ENCODE measurements at regions not wholly inside any gene's neighbourhood (a gene's known extent, or its start where the extent isn't known, plus 50 kb on each side); places are given as distances from the start of the nearest gene placed in this dataset.

- Mint-ChIP-seq H3K4me3 (no peak overlapping the region), H3K36me3 (ENCODE audit: low read depth) (no peaks in the 10 kb centered on the region), H3K27me3 (ENCODE audit: insufficient read depth) (peaks cover 8% of the 10 kb centered on the region), H3K9me3 (no peaks in the 10 kb centered on the region), H3K4me1 (ENCODE audit: low read depth) (no peaks in the 10 kb centered on the region), H3K27ac (no peak overlapping the region)
- DNase-seq (ENCODE audit: low spot score) = no peak
- intact Hi-C loops (cut with micrococcal nuclease) = no loop called here
Measured at GRCh38 chr13:23488442-23488841, 54.9 kb upstream of the SACS start.

GRCh38 chr13:23496255-23496654, 62.8 kb upstream of the SACS start:
- Mint-ChIP-seq H3K4me3 (no peak overlapping the region), H3K27ac (no peak overlapping the region)
- intact Hi-C loops (cut with micrococcal nuclease) = no loop called here

GRCh38 chr13:23497191-23497590, 63.7 kb upstream of the SACS start:
- Mint-ChIP-seq H3K4me3 (no peak overlapping the region), H3K4me1 (ENCODE audit: low read depth) (no peaks in the 10 kb centered on the region), H3K36me3 (ENCODE audit: low read depth) (no peaks in the 10 kb centered on the region), H3K27me3 (ENCODE audit: insufficient read depth) (peaks cover 5% of the 10 kb centered on the region), H3K27ac (no peak overlapping the region), H3K9me3 (no peaks in the 10 kb centered on the region)
- intact Hi-C loops (cut with micrococcal nuclease) = no loop called here
- no peak for DNase-seq (ENCODE audit: low spot score)

More at GRCh38 chr13:23496255-23496654, 62.8 kb upstream of the SACS start:
- no peak for DNase-seq (ENCODE audit: low spot score)
- H3K36me3 Mint-ChIP-seq (ENCODE audit: low read depth) = no peaks in the 10 kb centered on the region
- H3K4me1 Mint-ChIP-seq (ENCODE audit: low read depth) = no peaks in the 10 kb centered on the region
- H3K27me3 Mint-ChIP-seq (ENCODE audit: insufficient read depth) = peaks cover 5% of the 10 kb centered on the region
- no peaks in the 10 kb centered on the region for H3K9me3 Mint-ChIP-seq

GRCh38 chr13:23500849-23501248, 67.3 kb upstream of the SACS start:
- no peaks in the 10 kb centered on the region for H3K9me3 Mint-ChIP-seq
- intact Hi-C loops (cut with micrococcal nuclease) = no loop called here
- no peaks in the 10 kb centered on the region for H3K36me3 Mint-ChIP-seq (ENCODE audit: low read depth)

GRCh38 chr13:23504180-23504579, 66.0 kb upstream of the TNFRSF19 start:
- H3K27ac Mint-ChIP-seq = no peak overlapping the region
- DNase-seq (ENCODE audit: low spot score) = no peak
- intact Hi-C loops (cut with micrococcal nuclease) = no loop called here
- H3K36me3 Mint-ChIP-seq (ENCODE audit: low read depth) = no peaks in the 10 kb centered on the region
- no peaks in the 10 kb centered on the region for H3K9me3 Mint-ChIP-seq
- H3K4me1 Mint-ChIP-seq (ENCODE audit: low read depth) = no peaks in the 10 kb centered on the region
- no peak overlapping the region for H3K4me3 Mint-ChIP-seq
- peaks cover 7% of the 10 kb centered on the region for H3K27me3 Mint-ChIP-seq (ENCODE audit: insufficient read depth)

More at GRCh38 chr13:23500849-23501248, 67.3 kb upstream of the SACS start:
- no peak for DNase-seq (ENCODE audit: low spot score)
- Mint-ChIP-seq H3K4me3 (no peak overlapping the region), H3K27ac (no peak overlapping the region), H3K27me3 (ENCODE audit: insufficient read depth) (peaks cover 12% of the 10 kb centered on the region), H3K4me1 (ENCODE audit: low read depth) (no peaks in the 10 kb centered on the region)

GRCh38 chr13:23505007-23505406, 65.2 kb upstream of the TNFRSF19 start:
- no peak overlapping the region for H3K4me3 Mint-ChIP-seq
- no peak for DNase-seq (ENCODE audit: low spot score)
- H3K27ac Mint-ChIP-seq = no peak overlapping the region
- H3K36me3 Mint-ChIP-seq (ENCODE audit: low read depth) = no peaks in the 10 kb centered on the region
- intact Hi-C loops (cut with micrococcal nuclease) = no loop called here
- peaks cover 7% of the 10 kb centered on the region for H3K27me3 Mint-ChIP-seq (ENCODE audit: insufficient read depth)
- no peaks in the 10 kb centered on the region for H3K9me3 Mint-ChIP-seq
- H3K4me1 Mint-ChIP-seq (ENCODE audit: low read depth) = no peaks in the 10 kb centered on the region

- peaks cover 7% of the 10 kb centered on the region for H3K27me3 Mint-ChIP-seq (ENCODE audit: insufficient read depth)
- no peak for DNase-seq (ENCODE audit: low spot score)
- H3K4me3 Mint-ChIP-seq = no peak overlapping the region
- H3K27ac Mint-ChIP-seq = no peak overlapping the region
- H3K4me1 Mint-ChIP-seq (ENCODE audit: low read depth) = no peaks in the 10 kb centered on the region
- intact Hi-C loops (cut with micrococcal nuclease) = no loop called here
- no peaks in the 10 kb centered on the region for H3K9me3 Mint-ChIP-seq
- H3K36me3 Mint-ChIP-seq (ENCODE audit: low read depth) = no peaks in the 10 kb centered on the region
Measured at GRCh38 chr13:23506071-23506806, 64.0 kb upstream of the TNFRSF19 start.

GRCh38 chr13:23506807-23507291, 63.4 kb upstream of the TNFRSF19 start:
- H3K36me3 Mint-ChIP-seq (ENCODE audit: low read depth) = no peaks in the 10 kb centered on the region
- H3K27me3 Mint-ChIP-seq (ENCODE audit: insufficient read depth) = peaks cover 9% of the 10 kb centered on the region
- intact Hi-C loops (cut with micrococcal nuclease) = no loop called here
- no peak for DNase-seq (ENCODE audit: low spot score)
- H3K4me3 Mint-ChIP-seq = no peak overlapping the region
- H3K9me3 Mint-ChIP-seq = no peaks in the 10 kb centered on the region
- H3K4me1 Mint-ChIP-seq (ENCODE audit: low read depth) = no peaks in the 10 kb centered on the region
- no peak overlapping the region for H3K27ac Mint-ChIP-seq

- Mint-ChIP-seq H3K27ac (no peak overlapping the region), H3K27me3 (ENCODE audit: insufficient read depth) (peaks cover 8% of the 10 kb centered on the region), H3K9me3 (no peaks in the 10 kb centered on the region), H3K4me3 (no peak overlapping the region), H3K4me1 (ENCODE audit: low read depth) (no peaks in the 10 kb centered on the region), H3K36me3 (ENCODE audit: low read depth) (no peaks in the 10 kb centered on the region)
- no peak for DNase-seq (ENCODE audit: low spot score)
- intact Hi-C loops (cut with micrococcal nuclease) = no loop called here
Measured at GRCh38 chr13:23509781-23510543, 60.2 kb upstream of the TNFRSF19 start.

- Mint-ChIP-seq H3K9me3 (no peaks in the 10 kb centered on the region), H3K4me1 (ENCODE audit: low read depth) (no peaks in the 10 kb centered on the region), H3K36me3 (ENCODE audit: low read depth) (no peaks in the 10 kb centered on the region), H3K27ac (no peak overlapping the region), H3K27me3 (ENCODE audit: insufficient read depth) (peaks cover 8% of the 10 kb centered on the region), H3K4me3 (no peak overlapping the region)
- DNase-seq (ENCODE audit: low spot score) = no peak
- intact Hi-C loops (cut with micrococcal nuclease) = no loop called here
Measured at GRCh38 chr13:23510544-23510916, 59.7 kb upstream of the TNFRSF19 start.

- H3K27ac Mint-ChIP-seq = no peak overlapping the region
- intact Hi-C loops (cut with micrococcal nuclease) = loop anchor here (1.0 kb wide), 1 partner anchor 361 kb away; no protein-coding TSS in a partner anchor
- no peaks in the 10 kb centered on the region for H3K36me3 Mint-ChIP-seq (ENCODE audit: low read depth)
- no peak overlapping the region for H3K4me3 Mint-ChIP-seq
- H3K9me3 Mint-ChIP-seq = no peaks in the 10 kb centered on the region
- H3K4me1 Mint-ChIP-seq (ENCODE audit: low read depth) = no peaks in the 10 kb centered on the region
- no peak for DNase-seq (ENCODE audit: low spot score)
- peaks cover 8% of the 10 kb centered on the region for H3K27me3 Mint-ChIP-seq (ENCODE audit: insufficient read depth)
Measured at GRCh38 chr13:23510979-23511735, 59.1 kb upstream of the TNFRSF19 start.

GRCh38 chr13:23512762-23513395, 57.3 kb upstream of the TNFRSF19 start:
- H3K27me3 Mint-ChIP-seq (ENCODE audit: insufficient read depth) = peaks cover 8% of the 10 kb centered on the region
- H3K4me3 Mint-ChIP-seq = no peak overlapping the region

More at GRCh38 chr13:23512762-23513395, 57.3 kb upstream of the TNFRSF19 start:
- intact Hi-C loops (cut with micrococcal nuclease) = no loop called here
- Mint-ChIP-seq H3K36me3 (ENCODE audit: low read depth) (no peaks in the 10 kb centered on the region), H3K9me3 (no peaks in the 10 kb centered on the region), H3K4me1 (ENCODE audit: low read depth) (no peaks in the 10 kb centered on the region), H3K27ac (no peak overlapping the region)
- DNase-seq (ENCODE audit: low spot score) = no peak

Data from activated T-helper 1 cell treated with anti-CD3 and anti-CD28 coated beads, Interleukin-12 subunit alpha, Interleukin-12 subunit beta, Interleukin-2, Interleukin-4 antibody, amounts not matched to agents 30 ng/mL and 10 ng/mL and 1 ng/mL, durations not matched to agents 14 hours and 24 hours and 36 hours (primary cell).